ENCODE measurements at regions not wholly inside any gene's neighbourhood (a gene's known extent, or its start where the extent isn't known, plus 50 kb on each side); places are given as distances from the start of the nearest gene placed in this dataset.

- Histone ChIP-seq H3K36me3 (ENCODE audit: insufficient read depth, low read length) (no peaks in the 10 kb centered on the region), H3K4me1 (ENCODE audit: insufficient read depth, low read length) (no peaks in the 10 kb centered on the region), H3K27me3 (ENCODE audit: insufficient read depth, low read length, poor library complexity, severe bottlenecking) (no peaks in the 10 kb centered on the region), H3K4me3 (ENCODE audit: low read length) (no peak overlapping the region), H3K9me3 (ENCODE audit: low read length) (no peaks in the 10 kb centered on the region), H3K27ac (ENCODE audit: low read depth, low read length) (no peak overlapping the region)
- DNase-seq = no peak
- ChIA-PET CTCF (no interaction called here), POLR2A (no interaction called here)
- Mint-ChIP-seq H3K9me3 (no peaks in the 10 kb centered on the region), H3K27me3 (peaks cover 12 to 69% of the 10 kb centered on the region in 2 donors), H3K27ac (no peak overlapping the region), H3K36me3 (no peaks in the 10 kb centered on the region), H3K4me1 (no peaks in the 10 kb centered on the region), H3K4me3 (no peak overlapping the region)
These were observed 91.3 kb upstream of the GPR45 start for GRCh38 chr2:105150231-105150630.

GRCh38 chr2:105154119-105154818 lies 87.3 kb upstream of the GPR45 start:
- H3K4me1 ChIP-seq (ENCODE audit: insufficient read depth, low read length) = no peaks in the 10 kb centered on the region
- H3K27me3 Mint-ChIP-seq = peaks cover 9 to 68% of the 10 kb centered on the region in 2 donors
- H3K4me3 ChIP-seq (ENCODE audit: low read length) = no peak overlapping the region
- no peak overlapping the region for H3K27ac ChIP-seq (ENCODE audit: low read depth, low read length)
- H3K27ac Mint-ChIP-seq = no peak overlapping the region
- POLR2A ChIA-PET = no interaction called here
- no peak for DNase-seq
- no peaks in the 10 kb centered on the region for H3K27me3 ChIP-seq (ENCODE audit: insufficient read depth, low read length, poor library complexity, severe bottlenecking)
- H3K9me3 Mint-ChIP-seq = peaks cover 10 to 22% (median 21%) of the 10 kb centered on the region in 5 donors
- no peaks in the 10 kb centered on the region for H3K4me1 Mint-ChIP-seq
- H3K9me3 ChIP-seq (ENCODE audit: low read length) = no peaks in the 10 kb centered on the region
- H3K4me3 Mint-ChIP-seq = no peak overlapping the region
- no peaks in the 10 kb centered on the region for H3K36me3 ChIP-seq (ENCODE audit: insufficient read depth, low read length)
- CTCF ChIA-PET = no interaction called here
- peaks cover 0 to 5% (median 1%) of the 10 kb centered on the region in 3 donors for H3K36me3 Mint-ChIP-seq

GRCh38 chr2:105156166-105156565 lies 85.4 kb upstream of the GPR45 start:
- no peaks in the 10 kb centered on the region for H3K4me1 ChIP-seq (ENCODE audit: insufficient read depth, low read length)
- no peak overlapping the region for H3K4me3 ChIP-seq (ENCODE audit: low read length)
- Mint-ChIP-seq H3K9me3 (peaks cover 10 to 22% (median 21%) of the 10 kb centered on the region in 5 donors), H3K27ac (no peak overlapping the region), H3K4me3 (no peak overlapping the region), H3K36me3 (peaks cover 0 to 5% (median 1%) of the 10 kb centered on the region in 3 donors), H3K27me3 (peaks cover 9 to 63% of the 10 kb centered on the region in 2 donors), H3K4me1 (no peaks in the 10 kb centered on the region)
- H3K9me3 ChIP-seq (ENCODE audit: low read length) = no peaks in the 10 kb centered on the region
- H3K36me3 ChIP-seq (ENCODE audit: insufficient read depth, low read length) = no peaks in the 10 kb centered on the region
- CTCF ChIA-PET = no interaction called here
- no peaks in the 10 kb centered on the region for H3K27me3 ChIP-seq (ENCODE audit: insufficient read depth, low read length, poor library complexity, severe bottlenecking)
- H3K27ac ChIP-seq (ENCODE audit: low read depth, low read length) = no peak overlapping the region
- POLR2A ChIA-PET = no interaction called here
- no peak for DNase-seq

GRCh38 chr2:105158002-105158401 lies 83.5 kb upstream of the GPR45 start:
- H3K4me3 Mint-ChIP-seq = no peak overlapping the region
- ChIA-PET CTCF (no interaction called here), POLR2A (no interaction called here)
- DNase-seq = no peak
- H3K36me3 Mint-ChIP-seq = peaks cover 0 to 5% (median 1%) of the 10 kb centered on the region in 3 donors
- no peaks in the 10 kb centered on the region for H3K27me3 ChIP-seq (ENCODE audit: insufficient read depth, low read length, poor library complexity, severe bottlenecking)
- H3K4me3 ChIP-seq (ENCODE audit: low read length) = no peak overlapping the region
- H3K27ac ChIP-seq (ENCODE audit: low read depth, low read length) = no peak overlapping the region
- peaks cover 9 to 47% of the 10 kb centered on the region in 2 donors for H3K27me3 Mint-ChIP-seq
- H3K4me1 ChIP-seq (ENCODE audit: insufficient read depth, low read length) = no peaks in the 10 kb centered on the region
- no peaks in the 10 kb centered on the region for H3K36me3 ChIP-seq (ENCODE audit: insufficient read depth, low read length)
- H3K4me1 Mint-ChIP-seq = no peaks in the 10 kb centered on the region
- H3K9me3 Mint-ChIP-seq = peaks cover 10 to 22% (median 21%) of the 10 kb centered on the region in 5 donors
- no peak overlapping the region for H3K27ac Mint-ChIP-seq
- H3K9me3 ChIP-seq (ENCODE audit: low read length) = no peaks in the 10 kb centered on the region

GRCh38 chr2:105166688-105167087 lies 74.9 kb upstream of the GPR45 start:
- Histone ChIP-seq H3K27me3 (ENCODE audit: insufficient read depth, low read length, poor library complexity, severe bottlenecking) (no peaks in the 10 kb centered on the region), H3K36me3 (ENCODE audit: insufficient read depth, low read length) (no peaks in the 10 kb centered on the region), H3K9me3 (ENCODE audit: low read length) (no peaks in the 10 kb centered on the region), H3K4me3 (ENCODE audit: low read length) (no peak overlapping the region), H3K27ac (ENCODE audit: low read depth, low read length) (no peak overlapping the region), H3K4me1 (ENCODE audit: insufficient read depth, low read length) (no peaks in the 10 kb centered on the region)
- Mint-ChIP-seq H3K36me3 (no peaks in the 10 kb centered on the region), H3K9me3 (no peaks in the 10 kb centered on the region), H3K4me3 (no peak overlapping the region), H3K27me3 (peaks cover 7 to 27% of the 10 kb centered on the region in 2 donors), H3K4me1 (no peaks in the 10 kb centered on the region), H3K27ac (peak overlapping the region in 1 of 8 donors; percentile 24)
- ChIA-PET POLR2A (no interaction called here), CTCF (no interaction called here)
- no peak for DNase-seq

GRCh38 chr2:105168543-105168942 lies 73.0 kb upstream of the GPR45 start:
- no peaks in the 10 kb centered on the region for H3K27me3 ChIP-seq (ENCODE audit: insufficient read depth, low read length, poor library complexity, severe bottlenecking)
- H3K4me3 ChIP-seq (ENCODE audit: low read length) = no peak overlapping the region
- H3K36me3 ChIP-seq (ENCODE audit: insufficient read depth, low read length) = no peaks in the 10 kb centered on the region
- H3K27ac ChIP-seq (ENCODE audit: low read depth, low read length) = no peak overlapping the region
- no peak overlapping the region for H3K27ac Mint-ChIP-seq
- no peak for DNase-seq
- H3K4me3 Mint-ChIP-seq = no peak overlapping the region
- H3K9me3 ChIP-seq (ENCODE audit: low read length) = no peaks in the 10 kb centered on the region
- H3K27me3 Mint-ChIP-seq = peaks cover 7 to 33% of the 10 kb centered on the region in 2 donors
- ChIA-PET POLR2A (no interaction called here), CTCF (no interaction called here)
- no peaks in the 10 kb centered on the region for H3K36me3 Mint-ChIP-seq
- H3K4me1 Mint-ChIP-seq = peaks cover 0 to under 1% (median under 1%) of the 10 kb centered on the region in 3 donors
- no peaks in the 10 kb centered on the region for H3K4me1 ChIP-seq (ENCODE audit: insufficient read depth, low read length)
- H3K9me3 Mint-ChIP-seq = no peaks in the 10 kb centered on the region

GRCh38 chr2:105175231-105175630 lies 66.3 kb upstream of the GPR45 start:
- Histone ChIP-seq H3K4me3 (ENCODE audit: low read length) (no peak overlapping the region), H3K27me3 (ENCODE audit: insufficient read depth, low read length, poor library complexity, severe bottlenecking) (no peaks in the 10 kb centered on the region), H3K4me1 (ENCODE audit: insufficient read depth, low read length) (peaks cover 6% of the 10 kb centered on the region), H3K36me3 (ENCODE audit: insufficient read depth, low read length) (no peaks in the 10 kb centered on the region), H3K27ac (ENCODE audit: low read depth, low read length) (no peak overlapping the region), H3K9me3 (ENCODE audit: low read length) (no peaks in the 10 kb centered on the region)
- Mint-ChIP-seq H3K9me3 (no peaks in the 10 kb centered on the region), H3K4me1 (peaks cover 19 to 29% (median 22%) of the 10 kb centered on the region in 3 donors), H3K4me3 (peak overlapping the region in 3 of 7 donors; percentile 48 to 78 (median 51)), H3K27me3 (peaks cover 8 to 33% of the 10 kb centered on the region in 2 donors), H3K27ac (peak overlapping the region in 3 of 8 donors; percentile 3 to 43 (median 25)), H3K36me3 (no peaks in the 10 kb centered on the region)
- no peak for DNase-seq
- ChIA-PET POLR2A (no interaction called here), CTCF (interaction anchor here (0.7 kb wide), 1 partner anchor 62 kb away, joined by 3 read pairs; no protein-coding TSS in a partner anchor)

GRCh38 chr2:105176429-105176828 lies 65.1 kb upstream of the GPR45 start:
- Mint-ChIP-seq H3K36me3 (no peaks in the 10 kb centered on the region), H3K4me3 (peak overlapping the region in 1 of 7 donors; percentile 20), H3K9me3 (no peaks in the 10 kb centered on the region), H3K27ac (no peak overlapping the region), H3K27me3 (peaks cover 11 to 27% of the 10 kb centered on the region in 2 donors), H3K4me1 (peaks cover 19 to 29% (median 22%) of the 10 kb centered on the region in 3 donors)
- ChIA-PET POLR2A (no interaction called here), CTCF (no interaction called here)
- peaks cover 6% of the 10 kb centered on the region for H3K4me1 ChIP-seq (ENCODE audit: insufficient read depth, low read length)
- no peak overlapping the region for H3K4me3 ChIP-seq (ENCODE audit: low read length)
- no peaks in the 10 kb centered on the region for H3K27me3 ChIP-seq (ENCODE audit: insufficient read depth, low read length, poor library complexity, severe bottlenecking)
- no peak for DNase-seq
- no peaks in the 10 kb centered on the region for H3K36me3 ChIP-seq (ENCODE audit: insufficient read depth, low read length)
- no peak overlapping the region for H3K27ac ChIP-seq (ENCODE audit: low read depth, low read length)
- no peaks in the 10 kb centered on the region for H3K9me3 ChIP-seq (ENCODE audit: low read length)
